Glutamatergic neuron (in vitro differentiated cells): ENCODE measurements at regions not wholly inside any gene's neighbourhood (a gene's known extent, or its start where the extent isn't known, plus 50 kb on each side); places are given as distances from the start of the nearest gene placed in this dataset.

Experiments used
- DNase-seq: peaks from one replicate; pipeline ENCODE4 v3.0.0; 2022
- H3K27ac Mint-ChIP-seq: one replicate; pipeline ENCODE4 v1.8.0; 2020; ENCODE audit warnings: mild to moderate bottlenecking, mixed read lengths, inconsistent platforms; ENCODE audit not compliant: unreplicated experiment
- H3K27me3 Mint-ChIP-seq: one replicate; pipeline ENCODE4 v1.8.0; 2020; ENCODE audit warnings: mild to moderate bottlenecking, moderate library complexity, mixed read lengths, inconsistent platforms; ENCODE audit not compliant: unreplicated experiment
- H3K36me3 Mint-ChIP-seq: one replicate; pipeline ENCODE4 v1.8.0; 2020; ENCODE audit warnings: mild to moderate bottlenecking, mixed read lengths, inconsistent platforms; ENCODE audit not compliant: unreplicated experiment
- H3K4me1 Mint-ChIP-seq: one replicate; pipeline ENCODE4 v1.8.0; 2020; ENCODE audit warnings: mild to moderate bottlenecking, low read depth, mixed read lengths, inconsistent platforms; ENCODE audit not compliant: unreplicated experiment
- H3K4me3 Mint-ChIP-seq: one replicate; pipeline ENCODE4 v1.8.0; 2020; ENCODE audit warnings: mild to moderate bottlenecking, mixed read lengths, inconsistent platforms; ENCODE audit not compliant: unreplicated experiment
- H3K9me3 Mint-ChIP-seq: one replicate; pipeline ENCODE4 v1.8.0; 2020; ENCODE audit warnings: mild to moderate bottlenecking, moderate library complexity, mixed read lengths, inconsistent platforms; ENCODE audit not compliant: unreplicated experiment
- CTCF ChIP-seq: fragments of 200-600 bp; sonication (generic); IDR thresholded peaks from one replicate; pipeline ENCODE4 v1.5.0; 2021; ENCODE audit not compliant: partially characterized antibody, unreplicated experiment

- peak; percentile 18 for DNase-seq
- H3K27me3 Mint-ChIP-seq = peaks cover 5% of the 10 kb centered on the region
- no peak overlapping the region for H3K27ac Mint-ChIP-seq
- peaks cover 38% of the 10 kb centered on the region for H3K4me1 Mint-ChIP-seq
- no peak overlapping the region for H3K4me3 Mint-ChIP-seq
- peaks cover 7% of the 10 kb centered on the region for H3K9me3 Mint-ChIP-seq
- H3K36me3 Mint-ChIP-seq = no peaks in the 10 kb centered on the region
- no peak for TF ChIP-seq CTCF
These were observed 124.7 kb upstream of the SPATS2L start for GRCh38 chr2:200181755-200182154.

DNA sequence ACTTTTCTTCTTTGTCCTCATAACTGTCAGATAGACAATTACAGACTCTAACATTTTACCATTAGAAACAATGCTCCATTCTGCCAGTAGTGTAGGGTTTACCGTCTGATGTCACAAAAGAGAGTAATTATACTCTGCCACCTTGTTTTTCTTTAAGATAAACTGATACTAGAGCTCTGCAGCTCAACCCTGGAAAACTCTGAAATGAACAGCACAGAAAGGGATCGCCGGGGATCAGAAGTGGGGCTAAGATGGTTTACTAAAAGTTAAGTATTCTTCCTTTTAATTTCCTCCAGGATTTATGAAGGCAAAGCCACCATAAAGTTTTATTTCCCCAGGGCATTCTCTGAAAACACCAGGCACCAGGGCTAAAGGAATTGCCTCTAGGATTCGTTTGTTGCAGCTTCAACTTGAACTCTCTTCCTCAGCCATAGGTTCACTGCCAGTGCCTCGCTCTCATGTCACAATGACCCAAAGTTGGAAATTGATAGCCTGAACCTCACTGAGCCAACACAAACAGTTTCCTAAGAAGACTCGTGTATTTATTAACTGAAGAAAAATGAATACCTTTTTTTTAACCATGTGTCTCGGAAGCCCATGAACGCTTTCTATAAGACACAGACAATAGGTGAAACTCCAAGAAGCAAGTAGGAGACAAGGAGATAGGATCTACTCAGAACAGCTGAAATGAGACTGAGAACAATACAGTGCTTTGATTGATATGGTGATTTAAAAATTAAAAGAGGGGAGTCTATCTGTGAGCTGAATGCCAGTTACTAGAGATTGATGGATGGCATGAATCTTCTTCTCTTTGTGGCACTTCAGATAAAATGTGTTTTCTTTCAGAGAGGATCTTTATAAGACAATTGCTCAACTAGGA, 121.5 kb upstream of the SPATS2L start:
- no peak for TF ChIP-seq CTCF
- Mint-ChIP-seq H3K9me3 (peaks cover 4% of the 10 kb centered on the region), H3K4me3 (no peak overlapping the region), H3K27ac (no peak overlapping the region), H3K27me3 (peaks cover 2% of the 10 kb centered on the region), H3K36me3 (no peaks in the 10 kb centered on the region), H3K4me1 (peaks cover 19% of the 10 kb centered on the region)
- no peak for DNase-seq

GRCh38 chr2:200185628-200186000, 120.9 kb upstream of the SPATS2L start:
- no peaks in the 10 kb centered on the region for H3K9me3 Mint-ChIP-seq
- no peak overlapping the region for H3K4me3 Mint-ChIP-seq
- no peak for TF ChIP-seq CTCF
- H3K4me1 Mint-ChIP-seq = peaks cover 24% of the 10 kb centered on the region
- peaks cover 2% of the 10 kb centered on the region for H3K27me3 Mint-ChIP-seq
- peak overlapping the region; percentile 67 for H3K27ac Mint-ChIP-seq
- DNase-seq = no peak
- no peaks in the 10 kb centered on the region for H3K36me3 Mint-ChIP-seq

- H3K27me3 Mint-ChIP-seq = peaks cover 2% of the 10 kb centered on the region
- H3K27ac Mint-ChIP-seq = peak overlapping the region; percentile 67
- no peak for TF ChIP-seq CTCF
- no peak overlapping the region for H3K4me3 Mint-ChIP-seq
- no peak for DNase-seq
- H3K4me1 Mint-ChIP-seq = peaks cover 23% of the 10 kb centered on the region
- no peaks in the 10 kb centered on the region for H3K36me3 Mint-ChIP-seq
- H3K9me3 Mint-ChIP-seq = no peaks in the 10 kb centered on the region
These were observed 120.5 kb upstream of the SPATS2L start for GRCh38 chr2:200186002-200186401.

DNA sequence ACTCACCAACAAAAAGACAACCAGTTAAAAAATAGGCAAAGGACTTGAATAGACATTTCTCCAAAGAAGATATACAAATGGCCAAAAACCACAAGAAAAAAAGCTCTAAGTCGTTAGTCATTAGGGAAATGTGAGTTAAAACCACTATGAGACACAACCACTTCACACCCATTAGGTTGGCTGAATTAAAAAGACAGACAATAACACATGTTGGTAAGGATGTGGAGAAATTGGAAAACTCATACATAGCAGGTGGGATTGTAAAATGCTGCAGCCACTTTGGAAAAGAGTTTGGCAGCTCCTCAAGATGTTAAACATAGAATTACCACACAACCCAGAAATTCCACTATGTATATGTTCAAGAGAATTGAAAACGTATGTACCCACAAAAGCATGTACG, 117.6 kb upstream of the SPATS2L start:
- TF ChIP-seq CTCF = no peak
- H3K36me3 Mint-ChIP-seq = no peaks in the 10 kb centered on the region
- no peak overlapping the region for H3K27ac Mint-ChIP-seq
- H3K27me3 Mint-ChIP-seq = peaks cover 2% of the 10 kb centered on the region
- peaks cover 29% of the 10 kb centered on the region for H3K4me1 Mint-ChIP-seq
- peaks cover 1% of the 10 kb centered on the region for H3K9me3 Mint-ChIP-seq
- no peak for DNase-seq
- no peak overlapping the region for H3K4me3 Mint-ChIP-seq
